ENCODE measurements at regions not wholly inside any gene's neighbourhood (a gene's known extent, or its start where the extent isn't known, plus 50 kb on each side); places are given as distances from the start of the nearest gene placed in this dataset.

- CTCF ChIA-PET: interaction anchor here (0.8 to 1.2 kb wide), 2 partner anchors 10 to 52 kb away, joined by 3 read pairs; no protein-coding TSS in a partner anchor
- POLR2A ChIA-PET: no interaction called here
Observed at GRCh38 chr2:163834841-163835240, 99.0 kb upstream of the FIGN start.

More at GRCh38 chr2:163834841-163835240, 99.0 kb upstream of the FIGN start:
- Histone ChIP-seq H4K20me1 (replicated peaks; ENCODE audit: control insufficient read depth, extremely low read depth, insufficient read depth, low read length) (no peaks in the 10 kb centered on the region), H2AFZ (ENCODE audit: low read depth, low read length) (no peak overlapping the region), H3K27me3 (ENCODE audit: control insufficient read depth in 2 of 2, insufficient read depth in 2 of 2, low read length in 2 of 2) (no peaks in the 10 kb centered on the region), H3K79me2 (ENCODE audit: control insufficient read depth, insufficient read depth, low read length) (no peaks in the 10 kb centered on the region), H3K9ac (replicated peaks; ENCODE audit: extremely low read depth, insufficient read depth, low read length) (no peak overlapping the region), H3K4me1 (ENCODE audit: control insufficient read depth, extremely low read depth, insufficient read depth, low read length) (no peaks in the 10 kb centered on the region), H3K36me3 (ENCODE audit: control insufficient read depth in 2 of 2, extremely low read depth in 1 of 2, insufficient read depth in 2 of 2, low read length in 2 of 2) (no peaks in the 10 kb centered on the region), H3K4me3 (replicated peaks in 1 of 3; ENCODE audit: insufficient read depth in 1 of 3, low read depth in 1 of 3, low read length in 3 of 3) (no peak overlapping the region), H3K4me2 (ENCODE audit: insufficient read depth, low read length) (no peak overlapping the region), H3K27ac (ENCODE audit: insufficient read depth, low read depth, low read length) (no peak overlapping the region), H3K9me3 (replicated peaks; ENCODE audit: control insufficient read depth, insufficient read depth, low read length) (no peaks in the 10 kb centered on the region), H3K9me1 (replicated peaks; ENCODE audit: control insufficient read depth, extremely low read depth, insufficient read depth, low read length) (no peaks in the 10 kb centered on the region)
- intact Hi-C loops (cut with micrococcal nuclease) (no loop called here), dilution Hi-C loops (cut with MboI; ENCODE audit: extremely low pct_ligation_motif_present, low sequenced_read_pairs) (no loop called here)
- FAIRE-seq (no peak), DNase-seq (ENCODE audit: low read depth, low spot score) (no peak)
- TF ChIP-seq EZH2 (IDR thresholded peaks at IDR 0.05; ENCODE audit: borderline replicate concordance, low read depth, low read length, severe bottlenecking) (no peak), MAX (IDR thresholded peaks at IDR 0.05; ENCODE audit: insufficient read depth, insufficient read length) (no peak), MYC (IDR thresholded peaks at IDR 0.05; ENCODE audit: low read depth, low read length) (no peak), FOS (IDR thresholded peaks at IDR 0.05; ENCODE audit: borderline replicate concordance, insufficient read depth, low read length) (no peak), GATA2 (IDR thresholded peaks at IDR 0.05; ENCODE audit: insufficient read depth, insufficient read length, low read depth, low read length) (no peak), JUN (IDR thresholded peaks at IDR 0.05; ENCODE audit: borderline replicate concordance, insufficient read depth, insufficient read length, low read depth) (no peak), CTCF (IDR thresholded peaks at IDR 0.05; ENCODE audit: extremely low read depth in 1 of 2, insufficient read depth in 1 of 2, low read depth in 1 of 2, low read length in 2 of 2) (no peak), POLR2A (IDR thresholded peaks at IDR 0.05; ENCODE audit: low read depth, low read length) (no peak), POLR2AphosphoS5 (IDR thresholded peaks at IDR 0.05; ENCODE audit: insufficient read depth, low read depth, low read length) (no peak)
- no TSS peak for BruUV-seq (replicated peaks)

All from endothelial cell of umbilical vein (primary cell).